K562 (cell line): ENCODE measurements at regions not wholly inside any gene's neighbourhood (a gene's known extent, or its start where the extent isn't known, plus 50 kb on each side); places are given as distances from the start of the nearest gene placed in this dataset.
"Not testable (repeated sequence)": the region's sequence is repeated elsewhere in the genome, so short reads cannot be mapped to it uniquely, and the experiment has no call there.

ENCODE experiments used
- DIDO1 ChIP-seq: fragments of 450-650 bp; IDR thresholded peaks from 2 replicates; pipeline ENCODE4 v1.6.1; 2016; ENCODE audit warnings: low read depth, missing biosample characterization, missing genetic modification characterization
- EZH2 ChIP-seq: IDR thresholded peaks from 2 replicates; pipeline ENCODE4 v1.6.1; 2012; ENCODE audit warnings: low read depth, mild to moderate bottlenecking, inconsistent platforms, low read length, borderline replicate concordance
- HMGN3 ChIP-seq: IDR thresholded peaks from 2 replicates; pipeline ENCODE4 v1.6.1; 2011; ENCODE audit warnings: borderline replicate concordance, low read depth, mild to moderate bottlenecking, mixed read lengths, low read length; ENCODE audit not compliant: insufficient read length; ENCODE audit errors: extremely low read depth
- HNRNPH1 ChIP-seq: fragments of 200-400 bp; formaldehyde crosslinking; optimal IDR thresholded peaks from 2 replicates; pipeline ENCODE3; 2017; ENCODE audit warnings: low read depth, mild to moderate bottlenecking, low read length, moderate library complexity
- SAFB2 ChIP-seq: fragments of 200-400 bp; formaldehyde crosslinking; IDR thresholded peaks from 2 replicates; pipeline ENCODE4 v1.6.1; 2018; ENCODE audit warnings: borderline replicate concordance, low read length, low read depth, moderate library complexity; ENCODE audit not compliant: severe bottlenecking
- STAG1 ChIP-seq: sonication (generic); formaldehyde crosslinking; IDR thresholded peaks from 2 replicates; pipeline ENCODE4 v1.5.0; 2020; ENCODE audit warnings: missing genetic modification reagents, borderline replicate concordance
- TBL1XR1 ChIP-seq, 2 experiments: IDR thresholded peaks; 2 replicates each; pipeline ENCODE4 v1.6.1; 2012; ENCODE audit warnings: improper control_type of control experiment in 2 of 2, low read length in 2 of 2, mild to moderate bottlenecking in 1 of 2
- ZBTB7A ChIP-seq: IDR thresholded peaks from 2 replicates; pipeline ENCODE4 v1.6.1; 2011; ENCODE audit warnings: low read depth, mild to moderate bottlenecking, low read length, moderate library complexity, borderline replicate concordance; ENCODE audit not compliant: control insufficient read depth
- ZNF75A ChIP-seq: fragments of 450-650 bp; formaldehyde crosslinking; IDR thresholded peaks from 2 replicates; pipeline ENCODE4 v1.4.0; 2020; ENCODE audit warnings: mild to moderate bottlenecking
- TF ChIP-seq, protein P1 (sequence below): fragments of 250-450 bp; sonication (Bioruptor Pico); IDR thresholded peaks from 2 replicates; pipeline ENCODE4 v1.8.0; 2021; ENCODE audit warnings: moderate library complexity, mild to moderate bottlenecking, inconsistent platforms
- TF ChIP-seq, protein P2 (sequence below): fragments of 250-450 bp; sonication (Bioruptor Pico); IDR thresholded peaks from 2 replicates; pipeline ENCODE4 v1.4.0; 2020; ENCODE audit warnings: borderline replicate concordance
- TF ChIP-seq, protein P3 (sequence below), 3 experiments: IDR thresholded peaks in 2 of 3; conservative IDR thresholded peaks in 1 of 3; 2 replicates each; pipeline ENCODE4 v1.5.1; 2011 to 2012; ENCODE audit warnings: low read length in 3 of 3, mild to moderate bottlenecking in 3 of 3, control low read depth in 2 of 3, improper control_type of control experiment in 1 of 3, inconsistent platforms in 1 of 3, low read depth in 1 of 3, mixed read lengths in 1 of 3, moderate library complexity in 1 of 3; ENCODE audit not compliant: insufficient read depth in 2 of 3

DNA sequence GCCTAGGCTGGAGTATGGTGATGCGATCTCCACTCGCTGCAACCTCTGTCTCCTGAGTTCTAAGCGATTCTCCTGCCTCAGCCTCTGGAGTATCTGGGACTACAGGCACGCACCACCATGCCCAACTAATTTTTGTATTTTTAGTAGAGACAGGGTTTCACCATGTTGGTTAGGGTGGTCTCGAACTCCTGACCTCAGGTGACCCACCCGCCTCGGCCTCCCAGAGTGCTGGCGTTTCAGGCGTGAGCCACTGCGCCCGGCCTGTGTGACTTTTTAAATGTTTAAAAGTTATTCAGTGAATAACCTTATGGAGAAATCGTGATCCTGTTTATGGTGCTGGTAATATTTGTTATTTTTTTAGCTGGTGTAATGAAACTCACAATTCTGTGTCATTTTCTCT lies 304.6 kb downstream of the PCDH7 start:
- TF ChIP-seq STAG1; TBL1XR1 (IDR thresholded peaks at IDR 0.05; ENCODE audit: low read length in 2 of 2); SAFB2; HMGN3; DIDO1 (tag); HNRNPH1; EZH2; ZBTB7A; ZNF75A (CRISPR knock-in tag): not testable (repeated sequence)
- TF ChIP-seq, protein P1, sequence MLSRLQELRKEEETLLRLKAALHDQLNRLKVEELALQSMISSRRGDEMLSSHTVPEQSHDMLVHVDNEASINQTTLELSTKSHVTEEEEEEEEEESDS, result not testable (repeated sequence)
- TF ChIP-seq, protein P2, sequence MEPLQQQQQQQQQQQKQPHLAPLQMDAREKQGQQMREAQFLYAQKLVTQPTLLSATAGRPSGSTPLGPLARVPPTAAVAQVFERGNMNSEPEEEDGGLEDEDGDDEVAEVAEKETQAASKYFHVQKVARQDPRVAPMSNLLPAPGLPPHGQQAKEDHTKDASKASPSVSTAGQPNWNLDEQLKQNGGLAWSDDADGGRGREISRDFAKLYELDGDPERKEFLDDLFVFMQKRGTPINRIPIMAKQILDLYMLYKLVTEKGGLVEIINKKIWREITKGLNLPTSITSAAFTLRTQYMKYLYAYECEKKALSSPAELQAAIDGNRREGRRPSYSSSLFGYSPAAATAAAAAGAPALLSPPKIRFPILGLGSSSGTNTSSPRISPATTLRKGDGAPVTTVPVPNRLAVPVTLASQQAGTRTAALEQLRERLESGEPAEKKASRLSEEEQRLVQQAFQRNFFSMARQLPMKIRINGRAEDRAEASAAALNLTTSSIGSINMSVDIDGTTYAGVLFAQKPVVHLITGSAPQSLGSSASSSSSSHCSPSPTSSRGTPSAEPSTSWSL (CRISPR knock-in tag), result not testable (repeated sequence)
- TF ChIP-seq, protein P3, sequence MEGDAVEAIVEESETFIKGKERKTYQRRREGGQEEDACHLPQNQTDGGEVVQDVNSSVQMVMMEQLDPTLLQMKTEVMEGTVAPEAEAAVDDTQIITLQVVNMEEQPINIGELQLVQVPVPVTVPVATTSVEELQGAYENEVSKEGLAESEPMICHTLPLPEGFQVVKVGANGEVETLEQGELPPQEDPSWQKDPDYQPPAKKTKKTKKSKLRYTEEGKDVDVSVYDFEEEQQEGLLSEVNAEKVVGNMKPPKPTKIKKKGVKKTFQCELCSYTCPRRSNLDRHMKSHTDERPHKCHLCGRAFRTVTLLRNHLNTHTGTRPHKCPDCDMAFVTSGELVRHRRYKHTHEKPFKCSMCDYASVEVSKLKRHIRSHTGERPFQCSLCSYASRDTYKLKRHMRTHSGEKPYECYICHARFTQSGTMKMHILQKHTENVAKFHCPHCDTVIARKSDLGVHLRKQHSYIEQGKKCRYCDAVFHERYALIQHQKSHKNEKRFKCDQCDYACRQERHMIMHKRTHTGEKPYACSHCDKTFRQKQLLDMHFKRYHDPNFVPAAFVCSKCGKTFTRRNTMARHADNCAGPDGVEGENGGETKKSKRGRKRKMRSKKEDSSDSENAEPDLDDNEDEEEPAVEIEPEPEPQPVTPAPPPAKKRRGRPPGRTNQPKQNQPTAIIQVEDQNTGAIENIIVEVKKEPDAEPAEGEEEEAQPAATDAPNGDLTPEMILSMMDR (IDR thresholded peaks at IDR 0.05 in 2 of 3, conservative IDR thresholded peaks at IDR 0.05 in 1 of 3; ENCODE audit: insufficient read depth in 2 of 3, low read depth in 1 of 3, low read length in 3 of 3), result not testable (repeated sequence)
